Smooth muscle cell (in vitro differentiated cells): ENCODE measurements at regions not wholly inside any gene's neighbourhood (a gene's known extent, or its start where the extent isn't known, plus 50 kb on each side); places are given as distances from the start of the nearest gene placed in this dataset.

Experiments used
- DNase-seq: peaks from one replicate; lab custom pipeline; 2025; ENCODE audit not compliant: unreplicated experiment; lab: John Stamatoyannopoulos, UW
- H2AFZ ChIP-seq: fragments of 200-600 bp; sonication (generic); 2 replicates; pipeline ENCODE4 v1.6.0; 2016; ENCODE audit warnings: antibody characterized with exemption, low read depth, mild to moderate bottlenecking
- H3F3A ChIP-seq: fragments of 200-600 bp; sonication (generic); 2 replicates; pipeline ENCODE4 v1.6.0; 2017; ENCODE audit warnings: antibody characterized with exemption, low read depth
- H3K27ac ChIP-seq: fragments of 200-600 bp; sonication (generic); 2 replicates; pipeline ENCODE4 v1.5.1; 2016; ENCODE audit warnings: low read depth, mild to moderate bottlenecking
- H3K27me3 ChIP-seq: fragments of 200-600 bp; sonication (generic); 2 replicates; pipeline ENCODE4 v1.6.1; 2016; ENCODE audit warnings: low read depth, mild to moderate bottlenecking
- H3K36me3 ChIP-seq: fragments of 200-600 bp; sonication (generic); 2 replicates; pipeline ENCODE4 v1.5.1; 2016; ENCODE audit warnings: low read depth
- H3K4me1 ChIP-seq: fragments of 200-600 bp; sonication (generic); 2 replicates; pipeline ENCODE4 v1.5.1; 2016; ENCODE audit warnings: low read depth
- H3K4me2 ChIP-seq: fragments of 200-600 bp; sonication (generic); 2 replicates; pipeline ENCODE4 v1.6.0; 2016; ENCODE audit warnings: mild to moderate bottlenecking
- H3K4me3 ChIP-seq: fragments of 200-600 bp; sonication (generic); 2 replicates; pipeline ENCODE4 v1.5.1; 2016; ENCODE audit warnings: mild to moderate bottlenecking
- H3K79me2 ChIP-seq: fragments of 200-600 bp; sonication (generic); 2 replicates; pipeline ENCODE4 v1.6.0; 2016; ENCODE audit warnings: low read depth, mild to moderate bottlenecking
- H3K9ac ChIP-seq: fragments of 200-600 bp; sonication (generic); 2 replicates; pipeline ENCODE4 v1.6.0; 2016; ENCODE audit warnings: low read depth
- H3K9me3 ChIP-seq: fragments of 200-600 bp; sonication (generic); replicated peaks from 2 replicates; pipeline ENCODE4 v1.5.1; 2016; ENCODE audit warnings: low read depth
- H4K20me1 ChIP-seq: fragments of 200-600 bp; sonication (generic); 2 replicates; pipeline ENCODE4 v1.6.0; 2016; ENCODE audit warnings: low read depth
- WGBS: methylation state at CpG from one replicate; pipeline ENCODE4 v1.1.7; 2016; ENCODE audit warnings: low lambda C conversion rate; 5-methylcytosine and 5-hydroxymethylcytosine counted together
- TF ChIP-seq, protein P1 (sequence below): fragments of 200-600 bp; sonication (generic); IDR thresholded peaks from 2 replicates; pipeline ENCODE4 v1.5.1; 2017; ENCODE audit warnings: borderline replicate concordance, mild to moderate bottlenecking, antibody characterized with exemption; ENCODE audit not compliant: insufficient read depth, poor library complexity, severe bottlenecking

- Histone ChIP-seq H2AFZ (no peak overlapping the region), H3F3A (no peaks in the 10 kb centered on the region), H3K27me3 (no peaks in the 10 kb centered on the region), H3K4me2 (no peak overlapping the region), H3K36me3 (no peaks in the 10 kb centered on the region), H4K20me1 (no peaks in the 10 kb centered on the region), H3K9ac (no peak overlapping the region), H3K9me3 (no peaks in the 10 kb centered on the region), H3K4me1 (no peaks in the 10 kb centered on the region), H3K4me3 (no peak overlapping the region), H3K79me2 (peaks cover under 1% of the 10 kb centered on the region), H3K27ac (no peak overlapping the region)
- TF ChIP-seq, protein P1, sequence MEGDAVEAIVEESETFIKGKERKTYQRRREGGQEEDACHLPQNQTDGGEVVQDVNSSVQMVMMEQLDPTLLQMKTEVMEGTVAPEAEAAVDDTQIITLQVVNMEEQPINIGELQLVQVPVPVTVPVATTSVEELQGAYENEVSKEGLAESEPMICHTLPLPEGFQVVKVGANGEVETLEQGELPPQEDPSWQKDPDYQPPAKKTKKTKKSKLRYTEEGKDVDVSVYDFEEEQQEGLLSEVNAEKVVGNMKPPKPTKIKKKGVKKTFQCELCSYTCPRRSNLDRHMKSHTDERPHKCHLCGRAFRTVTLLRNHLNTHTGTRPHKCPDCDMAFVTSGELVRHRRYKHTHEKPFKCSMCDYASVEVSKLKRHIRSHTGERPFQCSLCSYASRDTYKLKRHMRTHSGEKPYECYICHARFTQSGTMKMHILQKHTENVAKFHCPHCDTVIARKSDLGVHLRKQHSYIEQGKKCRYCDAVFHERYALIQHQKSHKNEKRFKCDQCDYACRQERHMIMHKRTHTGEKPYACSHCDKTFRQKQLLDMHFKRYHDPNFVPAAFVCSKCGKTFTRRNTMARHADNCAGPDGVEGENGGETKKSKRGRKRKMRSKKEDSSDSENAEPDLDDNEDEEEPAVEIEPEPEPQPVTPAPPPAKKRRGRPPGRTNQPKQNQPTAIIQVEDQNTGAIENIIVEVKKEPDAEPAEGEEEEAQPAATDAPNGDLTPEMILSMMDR: no peak
- DNase-seq: no peak
- 88% methylated on average over 6 of the region's 6 CpGs for WGBS
Observed at GRCh38 chr6:26165261-26165790, 78.1 kb downstream of the HFE start.

- Histone ChIP-seq H3K9ac (no peak overlapping the region), H3K36me3 (no peaks in the 10 kb centered on the region)
Observed at GRCh38 chr6:26170181-26170580, 83.0 kb downstream of the HFE start.

GRCh38 chr6:26170951-26171841, 84.0 kb downstream of the HFE start:
- DNase-seq: no peak
- peak overlapping the region; percentile 91 for H3K27ac ChIP-seq
- H3K9me3 ChIP-seq: no peaks in the 10 kb centered on the region
- H3K27me3 ChIP-seq: no peaks in the 10 kb centered on the region
- 32% methylated on average over 10 of the region's 10 CpGs for WGBS
- no peaks in the 10 kb centered on the region for H4K20me1 ChIP-seq
- TF ChIP-seq, protein P1: no peak
- H3K4me3 ChIP-seq: peak overlapping the region; percentile 75
- peaks cover 5% of the 10 kb centered on the region for H3K4me1 ChIP-seq
- H2AFZ ChIP-seq: peak overlapping the region; percentile 100
- peaks cover 8% of the 10 kb centered on the region for H3K79me2 ChIP-seq
- peaks cover 9% of the 10 kb centered on the region for H3F3A ChIP-seq
- H3K9ac ChIP-seq: peak overlapping the region; percentile 80
- peak overlapping the region; percentile 100 for H3K4me2 ChIP-seq
- H3K36me3 ChIP-seq: no peaks in the 10 kb centered on the region

More at GRCh38 chr6:26170181-26170580, 83.0 kb downstream of the HFE start:
- DNase-seq: no peak
- no peak overlapping the region for H3K4me2 ChIP-seq
- peak overlapping the region; percentile 91 for H3K27ac ChIP-seq
- H2AFZ ChIP-seq: no peak overlapping the region
- H3F3A ChIP-seq: peaks cover 9% of the 10 kb centered on the region
- H3K4me3 ChIP-seq: no peak overlapping the region
- 90% methylated on average over 2 of the region's 2 CpGs for WGBS
- no peaks in the 10 kb centered on the region for H3K27me3 ChIP-seq
- peaks cover 7% of the 10 kb centered on the region for H3K79me2 ChIP-seq
- TF ChIP-seq, protein P1: no peak
- H3K9me3 ChIP-seq: no peaks in the 10 kb centered on the region
- peaks cover 5% of the 10 kb centered on the region for H3K4me1 ChIP-seq
- no peaks in the 10 kb centered on the region for H4K20me1 ChIP-seq
